DMS114 treated with DMSO at 0.1 percent for 48 hours (cell line): ENCODE measurements at regions not wholly inside any gene's neighbourhood (a gene's known extent, or its start where the extent isn't known, plus 50 kb on each side); places are given as distances from the start of the nearest gene placed in this dataset.

Source experiments
- DNase-seq: peaks from one replicate; lab custom pipeline; 2025; ENCODE audit not compliant: unreplicated experiment; lab: John Stamatoyannopoulos, UW

DNA sequence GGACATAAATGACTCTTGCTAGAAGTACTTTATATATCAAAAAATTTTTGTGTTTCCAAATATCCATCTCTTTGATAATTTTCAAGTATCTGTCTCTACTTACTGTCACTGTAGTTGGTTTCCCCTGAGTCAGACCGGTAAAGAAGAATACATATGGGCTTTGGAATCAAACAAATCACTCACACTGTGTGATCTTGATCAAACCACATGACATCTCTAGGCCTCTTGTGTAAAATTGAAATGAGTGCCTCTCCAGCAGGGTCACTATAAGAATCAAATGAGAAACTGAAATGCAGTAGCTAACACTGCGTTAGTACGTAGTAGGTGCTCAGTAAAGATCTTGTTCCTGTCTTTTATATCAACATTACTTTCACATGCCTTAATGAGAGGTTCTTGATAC, 314.6 kb upstream of the STT3B start:
- no peak for DNase-seq

DNA sequence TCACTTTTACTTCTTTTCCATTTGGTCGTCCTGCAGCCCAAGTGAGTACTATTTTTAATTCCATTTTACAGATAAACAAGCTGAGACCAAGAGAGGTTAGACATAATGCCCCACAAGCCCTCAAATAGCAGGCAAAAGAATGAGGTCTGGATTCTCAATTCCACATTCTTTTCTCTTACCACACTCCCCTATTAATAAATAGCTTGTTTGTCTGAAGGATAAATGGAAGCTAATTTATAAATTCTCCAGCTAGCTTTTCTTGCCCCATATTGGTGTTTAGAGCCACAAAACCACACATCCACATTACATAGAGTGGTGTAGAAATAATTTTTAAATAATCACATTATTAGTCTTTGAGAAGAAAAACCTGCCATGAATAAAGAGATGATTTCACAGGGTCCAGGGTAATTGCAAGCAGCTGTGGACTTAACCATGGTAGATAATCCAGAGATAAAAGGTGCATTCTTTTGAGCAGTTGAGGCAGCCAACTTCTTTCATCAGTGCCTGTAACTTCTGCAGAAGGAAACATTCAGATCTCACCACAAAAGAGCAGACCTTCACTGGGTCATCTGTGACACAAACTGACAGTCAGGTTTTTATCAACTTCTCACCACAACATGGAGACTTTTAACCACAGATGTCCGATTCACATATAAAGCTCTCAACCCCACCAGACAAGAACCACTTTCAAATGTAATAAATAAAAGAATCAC, 313.4 kb upstream of the STT3B start:
- DNase-seq = no peak

DNA sequence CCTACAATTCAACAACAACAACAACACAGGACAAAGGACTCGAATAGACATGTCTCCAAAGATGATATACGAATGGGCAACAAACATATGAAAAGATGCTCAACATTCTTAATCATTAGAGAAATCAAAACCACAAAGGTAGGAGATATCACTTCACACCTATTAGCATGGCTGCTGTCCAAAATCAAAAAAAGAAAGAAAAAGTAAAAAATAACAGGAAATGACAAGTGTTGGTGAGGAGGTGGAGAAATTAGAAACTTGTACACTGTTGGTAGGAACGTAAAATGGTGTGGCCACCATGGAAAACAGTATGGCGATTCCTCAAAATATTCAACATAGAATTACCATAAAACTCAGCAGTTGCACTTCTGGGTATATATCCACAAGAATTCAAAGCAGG, 312.3 kb upstream of the STT3B start:
- no peak for DNase-seq

DNA sequence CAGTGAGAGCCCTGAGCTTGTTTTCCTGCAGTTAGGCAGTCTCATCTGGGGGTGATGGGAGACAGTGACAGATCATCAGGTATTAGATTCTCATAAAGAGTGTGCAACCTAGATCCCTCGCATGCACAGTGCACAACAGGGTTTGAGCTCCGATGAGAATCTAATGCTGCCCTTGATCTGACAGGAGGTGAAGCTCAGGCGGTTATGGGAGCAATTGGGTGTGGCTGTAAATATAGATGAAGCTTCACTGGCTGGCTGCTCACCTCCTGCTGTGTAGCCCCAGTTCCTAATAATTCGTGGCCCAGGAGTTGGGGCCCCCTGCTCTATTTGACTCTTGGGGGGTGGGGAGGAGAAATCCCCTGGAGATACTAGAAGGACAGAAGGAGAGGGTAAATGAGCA, 309.4 kb upstream of the STT3B start:
- no peak for DNase-seq

DNA sequence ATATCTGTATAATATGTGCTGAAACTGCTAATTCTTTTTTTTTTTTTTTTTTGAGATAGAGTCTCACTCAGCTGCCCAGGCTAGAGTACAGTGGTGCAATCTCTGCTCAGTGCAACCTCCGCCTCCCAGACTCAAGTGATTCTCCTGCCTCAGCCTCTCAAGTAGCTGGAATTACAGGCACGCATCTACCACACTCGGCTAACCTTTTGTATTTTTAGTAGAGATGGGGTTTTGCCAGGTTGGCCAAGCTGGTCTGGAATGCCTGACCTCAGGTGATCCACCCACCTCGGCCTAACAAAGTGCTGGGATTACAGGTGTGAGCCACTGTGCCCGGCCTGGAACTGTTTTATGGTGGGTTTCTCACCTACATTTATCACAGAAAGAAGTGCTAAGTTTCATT, 307.8 kb upstream of the STT3B start:
- no peak for DNase-seq

DNA sequence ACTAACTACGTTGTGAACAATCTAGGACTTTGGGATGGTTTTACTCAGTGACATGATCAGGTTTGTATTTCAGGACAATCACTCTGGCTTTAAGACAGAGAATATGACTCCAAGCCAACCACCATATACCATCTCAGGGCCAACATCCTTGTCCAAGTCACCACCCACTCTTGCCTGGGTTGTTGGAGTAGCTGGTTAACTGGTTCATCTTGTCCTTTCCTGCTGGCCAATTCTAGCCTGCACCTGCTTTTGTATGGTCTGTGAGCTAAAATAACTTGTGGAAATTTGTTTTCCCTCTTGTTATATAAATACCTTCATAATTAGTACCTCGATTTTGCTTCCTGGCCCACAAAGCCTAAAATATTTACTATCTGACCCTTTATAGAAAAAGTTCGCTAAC, 306.8 kb upstream of the STT3B start:
- no peak for DNase-seq

DNA sequence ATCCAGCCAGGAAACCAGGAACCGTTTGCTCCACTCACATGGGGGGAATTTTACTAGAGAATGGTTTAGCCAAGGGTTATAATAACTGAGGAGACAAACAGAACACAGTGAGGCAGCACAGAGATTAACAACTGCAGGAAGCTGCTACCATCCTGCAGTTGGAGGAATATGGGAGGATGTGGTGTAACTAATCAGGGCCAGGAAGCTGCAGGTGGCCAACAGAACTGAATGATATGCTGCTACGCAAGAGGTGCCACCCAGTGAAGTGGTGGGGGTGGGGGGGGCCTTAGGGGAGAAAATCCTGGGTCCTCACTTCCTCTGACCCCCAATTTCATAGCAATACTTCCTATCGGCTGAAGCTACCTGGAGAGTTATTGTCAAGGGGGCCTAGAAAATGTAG, 306.4 kb upstream of the STT3B start:
- no peak for DNase-seq

DNA sequence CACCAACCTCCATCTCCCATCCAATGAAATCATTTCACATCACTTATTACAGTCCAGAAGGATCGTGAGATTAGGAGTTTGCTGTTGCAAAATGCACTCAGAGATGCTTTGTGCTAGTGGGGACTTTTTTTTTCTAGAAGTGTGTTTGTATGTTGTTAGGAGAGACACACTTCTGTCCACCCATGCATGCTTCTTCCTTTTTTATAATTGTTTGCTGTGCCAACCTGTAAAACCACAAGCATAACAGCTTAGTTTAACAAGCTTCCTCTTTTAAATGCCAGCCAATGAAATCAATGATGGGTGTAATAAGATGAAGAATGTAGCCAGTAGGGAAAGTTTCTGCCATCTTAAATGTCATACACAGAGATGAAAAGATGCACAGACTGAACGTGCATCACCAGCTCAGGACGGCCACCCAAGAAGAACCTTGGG, 305.6 kb upstream of the STT3B start:
- no peak for DNase-seq

DNA sequence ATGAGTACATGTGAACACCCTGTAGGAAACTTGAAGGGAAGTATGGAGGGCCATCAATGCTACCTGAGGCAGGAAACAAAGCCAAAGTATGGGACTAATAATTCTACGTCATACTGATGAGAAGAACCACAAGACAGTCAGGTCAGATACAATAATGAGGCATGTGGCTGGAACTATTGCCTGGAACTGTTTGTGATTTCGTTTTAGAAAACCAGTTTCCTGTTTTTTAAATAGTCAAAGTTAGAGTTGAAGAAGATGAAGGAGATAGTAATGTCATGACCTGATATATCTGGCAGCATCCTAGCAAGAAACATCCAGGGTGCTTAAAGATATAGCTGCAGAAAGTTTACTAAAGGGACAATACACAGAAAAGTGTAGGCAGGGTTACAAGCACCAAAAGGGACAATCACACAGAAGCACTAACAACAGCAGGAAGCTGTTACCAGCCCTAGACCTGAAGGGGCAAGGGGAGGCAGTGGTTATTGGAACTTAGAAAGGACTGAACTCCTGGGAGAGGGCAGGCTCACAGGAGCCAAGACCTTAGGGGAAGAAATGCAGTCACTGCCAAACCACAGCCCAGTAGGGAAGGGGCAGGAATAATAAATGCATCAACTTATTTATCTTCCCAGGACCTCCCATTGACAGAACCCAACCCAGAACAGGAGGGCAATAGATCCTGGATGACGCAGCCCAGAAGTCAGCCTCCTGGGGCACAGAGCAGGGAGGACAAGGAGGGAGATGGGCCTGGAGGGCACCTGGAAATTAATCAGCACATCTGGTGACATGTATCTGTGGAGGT, 302.1 kb upstream of the STT3B start:
- no peak for DNase-seq

DNA sequence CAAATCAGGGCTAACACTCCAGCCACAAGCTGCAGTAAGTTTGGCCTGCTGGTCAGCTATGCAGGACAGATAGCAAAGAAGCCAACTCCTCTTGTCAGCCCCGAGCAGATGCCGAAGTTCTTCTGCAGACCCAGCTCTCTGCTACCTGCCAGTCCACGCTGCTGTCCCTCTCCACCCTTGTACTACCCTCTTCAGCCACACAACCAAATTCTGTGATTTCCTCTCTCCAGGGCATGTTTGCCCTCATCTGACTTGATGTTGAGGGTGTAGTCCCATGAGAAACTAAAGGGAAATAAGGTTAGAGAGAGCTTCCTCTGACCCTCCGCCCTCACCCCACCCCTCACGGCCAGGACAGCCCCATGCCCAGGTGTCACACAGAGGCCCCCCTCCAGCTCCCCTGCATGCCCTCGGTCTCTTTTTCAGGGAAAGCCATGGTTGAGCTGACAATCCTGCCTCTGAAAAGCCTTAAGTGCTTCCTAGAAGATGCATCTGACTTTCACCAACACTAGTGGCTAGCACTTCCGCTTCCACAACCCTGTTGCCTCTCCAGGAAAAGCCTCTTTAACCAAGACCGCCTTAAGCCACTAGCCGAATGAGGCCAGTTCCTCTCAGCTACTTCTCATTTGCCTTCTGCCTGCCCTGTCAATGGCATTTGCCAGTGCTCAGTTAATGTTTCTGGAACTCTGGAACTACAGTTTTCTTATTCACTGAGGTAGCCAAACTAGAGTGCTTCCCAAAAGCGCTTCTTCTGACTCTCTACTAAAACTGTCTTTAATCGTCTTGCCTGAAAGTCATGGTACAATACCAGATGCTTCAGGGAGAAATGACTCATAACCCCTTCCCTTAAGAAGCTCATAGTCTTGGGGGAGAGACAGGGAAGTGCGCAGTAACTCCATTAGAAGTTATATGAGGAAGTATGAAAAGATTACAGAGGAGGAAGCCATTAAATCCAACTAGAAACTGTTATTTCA, 300.4 kb upstream of the STT3B start:
- DNase-seq = no peak

DNA sequence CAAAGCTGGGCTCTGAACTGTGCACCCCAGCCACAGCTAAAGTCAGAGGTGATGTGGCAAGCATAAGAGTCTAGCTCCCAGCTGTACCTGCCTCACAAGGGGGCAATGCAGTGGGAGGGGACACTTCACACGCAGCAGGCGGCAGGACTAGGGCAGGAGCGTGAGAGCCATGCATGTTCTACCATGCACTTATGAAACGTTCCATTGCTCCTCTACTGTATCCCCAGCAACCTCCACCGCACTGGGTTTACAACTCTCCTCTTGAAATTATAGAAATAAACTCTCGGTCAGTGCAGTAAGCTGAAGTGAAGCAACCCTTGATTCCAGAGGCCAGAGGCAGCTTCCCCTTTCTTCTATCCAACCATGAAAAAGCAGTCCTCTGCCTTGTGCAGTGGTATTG, 298.6 kb upstream of the STT3B start:
- no peak for DNase-seq

DNA sequence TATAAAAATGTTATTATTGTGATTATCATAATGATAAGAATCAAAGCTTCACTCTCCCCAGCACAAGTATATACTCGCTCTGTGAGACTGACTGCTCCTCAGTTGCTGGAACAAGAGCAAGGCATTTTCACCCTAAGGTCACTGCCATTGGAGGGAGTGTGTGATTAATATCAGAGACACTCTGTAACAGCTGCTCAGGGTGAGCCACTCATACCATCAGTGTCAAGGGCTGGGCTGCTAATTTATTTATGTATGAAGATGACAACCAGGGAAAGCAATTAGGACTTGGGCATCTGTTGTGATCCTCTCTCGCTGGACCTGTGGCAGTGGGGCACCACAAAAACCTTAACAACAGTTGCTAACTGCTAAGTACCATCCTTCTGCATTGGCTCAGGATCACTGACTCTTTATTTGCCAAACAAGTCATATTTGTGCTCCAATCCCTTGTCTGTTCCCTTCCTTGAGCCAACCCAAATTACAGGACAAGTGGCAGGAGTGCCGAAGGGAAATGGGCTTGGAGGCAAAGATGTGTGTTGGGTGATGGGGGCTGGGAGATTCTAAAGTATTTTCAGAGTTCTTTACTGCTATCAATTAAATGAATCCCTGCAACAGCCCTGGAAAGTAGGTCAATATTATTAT, 297.5 kb upstream of the STT3B start:
- DNase-seq = no peak

DNA sequence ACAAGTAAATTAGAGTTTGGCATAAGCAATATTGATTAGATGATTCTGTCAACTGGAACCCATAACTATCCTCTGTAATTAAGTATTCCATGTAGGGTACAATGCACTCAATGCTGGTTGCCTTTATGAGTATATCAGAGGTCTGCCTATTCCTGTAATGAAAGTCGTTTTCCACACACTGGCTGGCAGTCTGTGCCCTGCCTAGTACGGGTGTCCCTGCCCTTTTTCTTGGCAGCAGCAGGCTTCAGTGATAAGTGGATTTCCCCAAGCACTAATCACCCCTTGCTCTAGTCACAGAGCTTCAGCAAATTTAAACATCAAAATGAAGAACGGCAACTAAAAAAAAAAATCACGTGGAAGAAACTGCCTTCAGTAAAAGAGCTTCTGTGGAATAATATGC, 294.8 kb upstream of the STT3B start:
- no peak for DNase-seq

DNA sequence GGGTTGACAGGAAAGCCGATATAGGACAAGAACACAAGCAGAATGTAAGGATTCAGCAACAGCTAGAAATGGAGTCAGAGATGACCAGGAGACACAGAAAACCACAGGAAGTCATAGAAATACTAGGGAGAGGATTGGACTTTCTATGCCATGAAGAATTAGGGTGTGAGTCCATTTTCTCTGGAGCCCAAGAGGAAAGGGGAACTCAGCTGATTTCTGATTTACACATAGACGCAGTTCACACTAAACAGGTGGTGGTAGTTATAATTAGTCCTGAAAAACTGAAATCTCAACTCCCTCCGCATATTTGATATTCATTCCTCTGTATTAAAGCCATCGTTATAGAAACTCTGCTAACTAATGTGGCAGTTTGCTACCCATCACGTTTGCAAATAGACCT, 292.7 kb upstream of the STT3B start:
- no peak for DNase-seq

DNA sequence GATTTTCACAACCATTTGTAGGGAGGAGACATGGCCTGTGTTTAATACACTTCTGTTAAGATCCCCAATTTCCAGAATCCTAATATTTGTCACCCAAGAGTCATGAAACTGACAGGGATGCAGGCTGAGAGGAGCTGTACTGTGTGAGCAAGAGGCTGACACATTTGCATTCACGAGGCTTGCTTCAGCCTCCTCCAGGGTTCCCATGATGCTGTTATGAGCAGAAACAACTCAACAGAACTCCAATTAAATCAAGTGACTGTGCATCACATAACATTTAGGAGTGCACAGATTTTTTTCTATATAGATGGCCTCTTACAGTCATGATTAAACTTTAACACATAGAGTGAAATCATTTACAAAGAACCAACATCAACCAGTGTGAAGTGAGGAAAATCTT, 292.3 kb upstream of the STT3B start:
- DNase-seq = no peak

DNA sequence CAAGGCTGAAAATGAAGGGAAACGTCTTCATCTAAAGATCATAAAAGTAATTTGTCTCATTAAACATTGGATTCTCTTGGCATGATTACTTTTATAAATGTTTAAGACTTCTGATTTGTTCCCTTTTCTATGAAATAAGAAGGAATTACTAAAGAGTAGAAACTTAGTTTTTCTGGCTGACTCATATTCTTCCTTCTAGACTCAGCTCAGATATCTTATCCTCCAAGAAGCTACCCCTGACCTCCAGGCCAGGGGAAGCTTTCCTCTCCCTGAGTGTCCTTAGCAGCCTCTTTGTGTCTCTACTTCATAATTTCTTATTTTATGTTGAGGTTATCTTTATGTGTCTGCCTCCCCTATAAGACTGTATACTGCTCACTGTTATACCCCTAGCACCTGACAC, 291.9 kb upstream of the STT3B start:
- no peak for DNase-seq

DNA sequence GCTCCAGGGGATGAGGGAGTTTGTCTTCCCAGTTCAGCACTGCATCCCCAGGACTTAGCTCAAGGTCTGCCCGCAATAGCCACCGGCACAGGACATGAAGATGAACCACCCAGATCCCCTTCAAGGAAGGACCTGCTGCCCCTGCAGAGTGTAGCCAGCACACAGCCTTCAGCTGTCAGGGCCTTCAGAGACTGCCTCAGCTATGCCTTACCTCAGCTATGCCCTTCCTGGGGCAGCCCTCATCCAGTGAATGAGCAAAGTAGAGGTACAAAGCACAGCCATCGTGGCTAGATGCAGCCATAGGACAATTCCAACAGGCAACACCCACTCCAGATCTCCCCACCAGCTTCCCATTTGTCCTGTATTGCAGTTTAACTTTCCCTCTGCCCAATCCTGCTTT, 291.2 kb upstream of the STT3B start:
- no peak for DNase-seq

DNA sequence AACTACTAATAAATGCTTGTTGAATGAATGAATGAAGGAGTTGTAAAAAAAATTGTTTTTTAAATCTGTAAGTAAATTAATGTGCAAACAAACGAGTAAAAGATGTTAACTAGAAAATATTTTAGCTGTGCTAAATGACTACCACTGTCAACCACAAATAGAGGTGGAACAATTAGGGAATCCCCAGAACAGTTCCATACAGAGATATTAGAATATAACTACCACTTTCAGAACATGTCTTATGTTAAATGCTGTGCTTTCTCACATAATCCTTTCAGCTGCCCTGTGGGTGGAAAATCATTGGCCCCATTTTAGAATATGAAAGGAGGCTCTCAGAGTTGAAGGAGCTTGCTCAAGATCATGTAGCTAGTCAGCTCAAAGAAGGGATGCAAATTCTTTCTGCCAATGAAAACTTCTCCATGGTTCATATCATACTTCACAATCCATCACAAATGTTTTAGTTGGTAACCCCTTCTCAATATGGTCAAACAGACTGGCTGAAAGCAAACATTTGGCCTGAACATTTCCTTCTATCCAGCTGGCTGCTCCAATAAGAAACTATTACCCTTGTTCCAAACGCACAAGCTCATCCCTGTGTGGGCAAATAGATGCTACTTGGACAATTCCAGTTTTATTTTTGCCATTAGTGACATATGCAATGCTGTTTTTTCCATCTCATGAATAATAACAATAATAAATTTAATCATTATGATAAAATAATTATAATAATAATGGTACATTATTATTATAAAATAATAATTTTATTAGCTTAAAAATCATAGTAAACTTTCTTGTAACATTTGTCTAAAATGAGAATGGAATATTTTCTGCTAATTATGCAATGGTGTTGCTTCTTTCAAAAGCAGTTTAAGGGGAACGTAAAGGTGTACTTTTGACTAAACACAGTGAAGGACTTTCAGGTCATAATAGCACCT, 290.4 kb upstream of the STT3B start:
- no peak for DNase-seq

DNA sequence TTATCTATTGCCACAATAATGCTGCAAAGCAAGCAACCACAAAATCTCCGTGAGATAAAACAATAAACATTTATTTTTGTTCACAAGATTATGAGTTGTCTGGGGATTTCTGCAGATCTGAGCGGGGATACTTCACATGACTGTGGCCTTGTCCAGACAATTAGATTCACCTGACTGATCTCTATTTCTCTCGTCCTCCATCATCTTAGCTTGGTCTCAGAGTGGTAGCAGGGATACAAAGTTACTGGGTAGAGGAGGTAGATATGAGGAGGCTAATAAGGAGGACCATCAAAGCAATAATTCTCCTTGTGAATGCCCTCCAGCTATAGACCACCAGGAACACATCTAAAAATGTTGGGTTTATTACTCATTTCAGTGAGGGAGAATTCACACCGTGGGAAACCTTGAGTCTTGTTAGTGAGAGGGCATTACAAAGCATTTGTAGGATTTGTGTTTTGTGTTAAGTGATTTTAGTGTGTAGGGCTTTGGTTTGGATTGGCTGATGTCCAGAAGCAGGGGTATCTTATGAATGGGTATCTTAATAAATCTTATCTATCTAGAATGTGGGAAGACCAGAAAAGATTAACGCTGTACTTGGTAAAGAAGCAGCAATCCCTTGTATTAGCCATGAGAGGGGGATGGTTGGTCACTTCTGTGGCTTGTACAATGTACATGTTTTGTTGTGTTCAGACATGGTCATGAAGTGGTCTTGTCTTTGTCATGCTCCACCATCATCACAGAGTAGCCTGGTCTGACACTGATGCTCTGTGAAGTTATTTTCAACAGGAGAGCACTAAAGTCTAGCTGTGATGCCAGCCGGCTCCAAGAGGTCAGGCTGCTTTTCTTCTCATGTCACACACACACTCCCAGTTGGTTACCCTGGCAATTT, 287.6 kb upstream of the STT3B start:
- no peak for DNase-seq
